ENCODE measurements at regions not wholly inside any gene's neighbourhood (a gene's known extent, or its start where the extent isn't known, plus 50 kb on each side); places are given as distances from the start of the nearest gene placed in this dataset.
"Not testable (repeated sequence)": the region's sequence is repeated elsewhere in the genome, so short reads cannot be mapped to it uniquely, and the experiment has no call there.

- ATAC-seq (no peak), DNase-seq (no peak)
- no peak overlapping the region for H3K4me3 Mint-ChIP-seq
- no peaks in the 10 kb centered on the region for H3K27me3 Mint-ChIP-seq
- no peaks in the 10 kb centered on the region for H3K4me1 Mint-ChIP-seq
- no peak overlapping the region for H3K27ac Mint-ChIP-seq
- peaks cover 5 to 29% of the 10 kb centered on the region in 2 donors for H3K9me3 Mint-ChIP-seq
Observed at GRCh38 chr2:81395746-81396145, 1091.2 kb upstream of the LRRTM1 start.

DNA sequence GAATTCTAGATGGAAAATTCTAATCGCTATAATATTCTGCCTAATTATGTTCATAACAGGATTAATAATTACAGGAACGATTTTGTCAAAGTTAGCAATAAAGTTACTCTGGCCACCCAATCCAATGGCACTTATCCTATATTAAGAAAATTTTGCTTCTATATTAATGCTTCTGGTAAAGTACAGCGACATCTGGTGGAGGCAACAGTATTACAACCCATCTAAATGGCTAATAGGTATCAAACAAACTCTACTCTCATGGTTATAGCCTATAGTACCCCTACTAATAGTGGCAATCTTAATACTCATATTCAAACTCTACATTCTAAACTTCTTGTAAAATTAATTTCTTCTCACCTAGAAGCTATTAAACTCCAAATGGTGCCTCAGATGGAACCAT lies 1084.7 kb upstream of the LRRTM1 start:
- Mint-ChIP-seq H3K27me3 (no peaks in the 10 kb centered on the region), H3K4me3 (no peak overlapping the region), H3K27ac (no peak overlapping the region), H3K9me3 (peaks cover 14 to 49% of the 10 kb centered on the region in 2 donors), H3K4me1 (no peaks in the 10 kb centered on the region)
- ATAC-seq (no peak), DNase-seq (no peak)

DNA sequence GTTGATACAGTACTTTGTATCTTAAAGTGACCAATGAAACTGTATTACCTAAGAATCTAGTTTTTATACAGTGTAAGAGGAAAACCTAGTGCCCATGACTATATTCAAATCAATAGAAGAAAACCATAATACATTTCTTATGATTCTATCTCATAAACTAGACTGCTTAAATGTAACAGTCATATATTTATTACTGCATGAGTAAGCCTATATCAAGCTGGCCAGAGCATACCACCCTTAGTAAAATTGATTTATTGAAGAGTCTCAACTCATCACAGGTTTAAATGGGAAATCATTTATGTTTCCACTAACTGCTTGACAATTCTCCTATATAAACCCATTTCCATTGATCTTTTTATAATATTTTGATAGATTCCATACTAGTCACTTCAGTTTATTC lies 1059.2 kb upstream of the LRRTM1 start:
- no peak for ATAC-seq
- Mint-ChIP-seq H3K4me1 (no peaks in the 10 kb centered on the region), H3K9me3 (peaks cover 25 to 34% of the 10 kb centered on the region in 2 donors), H3K4me3 (no peak overlapping the region), H3K27me3 (no peaks in the 10 kb centered on the region), H3K27ac (no peak overlapping the region)
- no peak for DNase-seq

DNA sequence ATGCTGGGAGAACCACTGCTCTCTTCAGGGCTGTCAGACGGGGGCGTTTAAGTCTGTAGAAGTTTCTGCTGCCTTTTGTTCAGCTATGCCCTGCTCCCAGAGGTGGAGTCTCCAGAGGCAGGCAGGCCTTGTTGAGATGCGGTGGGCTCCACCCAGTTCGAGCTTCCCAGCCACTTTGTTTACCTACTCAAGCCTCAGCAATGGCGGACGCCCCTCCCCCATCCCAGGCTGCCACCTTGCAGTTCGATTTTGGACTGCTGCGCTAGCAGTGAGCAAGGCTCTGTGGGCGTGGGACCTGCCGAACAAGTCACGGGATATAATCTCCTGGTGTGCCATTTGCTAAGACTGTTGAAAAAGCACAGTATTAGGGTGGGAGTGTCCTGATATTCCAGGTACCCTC lies 1057.9 kb upstream of the LRRTM1 start:
- not testable (repeated sequence) for H3K27me3 Mint-ChIP-seq, H3K4me1 Mint-ChIP-seq, H3K27ac Mint-ChIP-seq, ATAC-seq, DNase-seq, H3K4me3 Mint-ChIP-seq
- H3K9me3 Mint-ChIP-seq: peaks cover 16 to 27% of the 10 kb centered on the region in 2 donors

GRCh38 chr2:81355436-81355835 lies 1050.9 kb upstream of the LRRTM1 start:
- DNase-seq: no peak
- Mint-ChIP-seq H3K4me1 (no peaks in the 10 kb centered on the region), H3K27ac (no peak overlapping the region), H3K4me3 (no peak overlapping the region), H3K27me3 (no peaks in the 10 kb centered on the region), H3K9me3 (peaks cover 21 to 26% of the 10 kb centered on the region in 2 donors)
- ATAC-seq: no peak

- no peak for ATAC-seq
- no peaks in the 10 kb centered on the region for H3K27me3 Mint-ChIP-seq
- peaks cover 0 to 13% of the 10 kb centered on the region in 2 donors for H3K9me3 Mint-ChIP-seq
Observed at GRCh38 chr2:81334046-81334445, 1029.5 kb upstream of the LRRTM1 start.

DNA sequence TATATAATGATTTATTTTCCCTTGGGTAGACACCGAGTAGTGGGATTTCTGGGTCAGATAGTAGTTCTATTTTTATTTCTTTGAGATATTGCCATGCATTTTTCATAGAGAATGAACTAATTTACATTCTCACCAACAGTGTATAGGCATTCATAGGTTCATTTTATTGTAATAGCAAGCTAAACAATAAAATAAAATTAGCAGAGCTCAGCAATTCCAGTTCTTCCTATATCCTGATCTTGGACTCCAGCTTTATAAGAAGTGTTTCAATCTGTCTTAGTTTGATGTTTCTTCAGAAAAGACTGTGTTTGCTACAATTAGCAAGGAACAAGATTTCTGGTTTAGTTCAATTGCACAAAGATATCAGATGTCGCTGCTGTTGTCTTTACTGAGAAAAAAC lies 1024.4 kb upstream of the LRRTM1 start:
- no peak for ATAC-seq
- peaks cover 16 to 18% of the 10 kb centered on the region in 2 donors for H3K9me3 Mint-ChIP-seq
- H3K27ac Mint-ChIP-seq: no peak overlapping the region
- no peaks in the 10 kb centered on the region for H3K4me1 Mint-ChIP-seq
- H3K27me3 Mint-ChIP-seq: no peaks in the 10 kb centered on the region
- DNase-seq: no peak
- H3K4me3 Mint-ChIP-seq: no peak overlapping the region

More at GRCh38 chr2:81334046-81334445, 1029.5 kb upstream of the LRRTM1 start:
- no peak overlapping the region for H3K4me3 Mint-ChIP-seq
- no peak for DNase-seq
- H3K27ac Mint-ChIP-seq: no peak overlapping the region
- no peaks in the 10 kb centered on the region for H3K4me1 Mint-ChIP-seq

GRCh38 chr2:81327911-81328310 lies 1023.4 kb upstream of the LRRTM1 start:
- no peaks in the 10 kb centered on the region for H3K27me3 Mint-ChIP-seq
- no peak for ATAC-seq
- no peak for DNase-seq
- H3K4me3 Mint-ChIP-seq: no peak overlapping the region
- no peak overlapping the region for H3K27ac Mint-ChIP-seq
- H3K4me1 Mint-ChIP-seq: no peaks in the 10 kb centered on the region
- H3K9me3 Mint-ChIP-seq: peaks cover 21 to 29% of the 10 kb centered on the region in 2 donors

GRCh38 chr2:81324046-81324445 lies 1019.5 kb upstream of the LRRTM1 start:
- H3K4me1 Mint-ChIP-seq: no peaks in the 10 kb centered on the region
- no peak overlapping the region for H3K4me3 Mint-ChIP-seq
- no peak overlapping the region for H3K27ac Mint-ChIP-seq
- no peaks in the 10 kb centered on the region for H3K27me3 Mint-ChIP-seq
- ATAC-seq: no peak
- no peak for DNase-seq
- peaks cover 14 to 38% of the 10 kb centered on the region in 2 donors for H3K9me3 Mint-ChIP-seq

DNA sequence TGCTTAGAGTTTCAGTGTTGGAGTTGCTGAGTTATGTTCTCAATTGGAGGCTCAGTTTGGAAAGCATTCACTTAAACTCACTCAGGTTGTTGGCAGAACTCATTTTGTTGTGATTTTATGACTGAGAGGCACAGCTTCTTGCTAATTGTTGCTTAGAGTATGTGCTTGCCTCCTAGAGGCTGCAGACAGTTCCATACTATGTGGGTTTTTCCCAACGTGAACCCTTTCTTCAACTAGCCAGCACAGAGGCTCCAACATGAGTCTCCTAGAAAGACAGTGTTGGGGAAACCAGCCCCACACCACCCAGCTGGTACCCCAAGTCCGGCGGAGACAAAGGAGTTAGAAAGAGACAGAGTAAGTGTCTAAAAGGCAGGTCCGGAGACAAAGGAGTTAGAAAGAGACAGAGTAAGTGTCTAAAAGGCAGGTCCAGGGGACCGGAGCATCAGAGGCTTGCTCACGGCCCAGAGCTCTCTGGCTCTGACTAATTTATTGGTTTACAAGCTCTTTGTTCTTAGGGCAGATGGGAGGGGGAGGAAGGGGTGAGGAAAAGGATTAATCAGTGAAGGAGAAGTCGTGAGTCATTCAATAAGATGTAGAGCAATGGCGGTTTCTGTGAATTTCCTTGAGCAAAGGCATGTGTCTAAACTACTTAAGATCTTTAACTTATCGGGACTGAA lies 999.7 kb upstream of the LRRTM1 start:
- Mint-ChIP-seq H3K27ac (no peak overlapping the region), H3K4me1 (no peaks in the 10 kb centered on the region), H3K4me3 (no peak overlapping the region), H3K27me3 (no peaks in the 10 kb centered on the region), H3K9me3 (peaks cover 11 to 24% of the 10 kb centered on the region in 2 donors)
- DNase-seq: no peak
- ATAC-seq: no peak

DNA sequence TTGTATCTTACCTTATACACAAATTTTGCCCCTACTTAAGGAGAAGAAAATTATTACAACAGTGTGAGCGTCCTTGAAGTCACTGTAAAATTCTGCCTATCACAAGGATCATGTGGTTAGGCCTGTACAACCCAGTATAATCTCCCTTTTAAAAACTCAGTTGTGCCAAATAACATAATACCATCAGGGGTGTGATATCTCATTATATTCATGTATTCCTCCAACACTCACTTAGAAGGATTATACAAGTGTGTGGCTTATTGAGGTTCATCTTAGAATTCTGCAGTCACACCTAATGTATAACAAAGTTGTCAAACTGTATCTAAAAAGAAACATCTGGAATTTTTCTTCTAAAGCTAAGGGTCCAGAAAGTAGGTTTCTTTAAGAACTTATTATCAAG lies 998.8 kb upstream of the LRRTM1 start:
- ATAC-seq (no peak), DNase-seq (no peak)
- Mint-ChIP-seq H3K4me3 (no peak overlapping the region), H3K27me3 (no peaks in the 10 kb centered on the region), H3K27ac (no peak overlapping the region), H3K4me1 (no peaks in the 10 kb centered on the region), H3K9me3 (peaks cover 11 to 24% of the 10 kb centered on the region in 2 donors)

DNA sequence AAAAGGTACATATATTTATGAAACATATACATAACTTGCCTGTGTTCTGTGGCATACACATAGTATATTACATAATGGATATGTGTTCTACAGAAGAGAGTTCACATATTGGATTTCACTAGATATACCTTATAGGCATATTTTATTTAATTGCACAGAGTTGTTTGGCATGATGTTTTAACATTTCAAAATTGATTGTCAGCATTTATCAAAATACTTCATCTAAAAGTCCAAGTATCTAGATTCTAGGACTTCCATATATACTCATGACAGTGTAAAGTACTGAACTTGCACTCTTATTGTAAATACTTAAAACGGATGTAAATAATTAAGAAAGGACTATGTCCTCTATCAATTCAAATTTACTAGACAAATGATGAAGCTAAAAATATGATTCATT lies 995.3 kb upstream of the LRRTM1 start:
- ATAC-seq (no peak), DNase-seq (no peak)
- Mint-ChIP-seq H3K27me3 (no peaks in the 10 kb centered on the region), H3K4me3 (no peak overlapping the region), H3K27ac (no peak overlapping the region), H3K4me1 (no peaks in the 10 kb centered on the region), H3K9me3 (peaks cover 5 to 15% of the 10 kb centered on the region in 2 donors)

DNA sequence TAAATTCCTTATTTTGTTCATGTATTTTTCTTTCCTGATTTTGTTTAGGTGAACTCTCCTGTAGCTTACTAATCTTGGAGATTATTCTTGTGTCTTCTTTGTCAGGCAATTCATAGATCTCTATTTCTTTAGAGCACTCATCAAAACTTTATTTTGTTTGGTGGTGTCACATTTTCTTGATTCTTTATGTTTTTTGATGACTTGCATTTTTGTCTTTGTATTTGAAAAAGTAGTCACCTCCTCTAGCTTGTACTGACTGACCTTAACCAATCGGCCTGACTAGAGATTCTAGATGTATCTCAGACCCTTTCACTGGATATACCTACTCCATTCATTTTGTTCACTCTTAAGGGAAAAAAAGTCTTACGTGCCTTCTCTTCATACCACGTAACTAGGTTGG lies 986.3 kb upstream of the LRRTM1 start:
- Mint-ChIP-seq H3K27ac (no peak overlapping the region), H3K4me1 (no peaks in the 10 kb centered on the region), H3K27me3 (no peaks in the 10 kb centered on the region), H3K4me3 (no peak overlapping the region), H3K9me3 (peaks cover 15 to 29% of the 10 kb centered on the region in 2 donors)
- DNase-seq (no peak), ATAC-seq (no peak)

DNA sequence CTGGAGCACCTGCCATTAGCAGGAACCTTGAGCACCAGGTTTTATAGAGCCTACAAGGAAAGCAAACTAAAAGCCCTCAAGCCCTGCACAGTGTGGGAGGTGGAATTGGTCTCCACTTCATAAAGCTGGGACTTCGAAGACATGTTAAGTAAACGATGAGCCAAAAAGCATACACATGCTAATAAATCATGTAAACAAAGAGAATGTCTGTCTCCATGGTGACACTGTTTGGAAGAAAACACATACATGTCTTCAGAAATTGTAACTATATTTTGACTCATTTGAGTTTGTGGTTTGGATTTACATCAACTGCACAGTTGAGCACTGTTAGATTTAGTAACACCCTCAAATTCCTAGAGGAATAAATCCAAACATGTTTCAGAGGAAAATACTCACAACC lies 978.5 kb upstream of the LRRTM1 start:
- H3K27ac Mint-ChIP-seq: no peak overlapping the region
- no peaks in the 10 kb centered on the region for H3K27me3 Mint-ChIP-seq
- ATAC-seq: no peak
- H3K9me3 Mint-ChIP-seq: peaks cover 4 to 13% of the 10 kb centered on the region in 2 donors
- no peak for DNase-seq
- no peak overlapping the region for H3K4me3 Mint-ChIP-seq
- H3K4me1 Mint-ChIP-seq: no peaks in the 10 kb centered on the region

DNA sequence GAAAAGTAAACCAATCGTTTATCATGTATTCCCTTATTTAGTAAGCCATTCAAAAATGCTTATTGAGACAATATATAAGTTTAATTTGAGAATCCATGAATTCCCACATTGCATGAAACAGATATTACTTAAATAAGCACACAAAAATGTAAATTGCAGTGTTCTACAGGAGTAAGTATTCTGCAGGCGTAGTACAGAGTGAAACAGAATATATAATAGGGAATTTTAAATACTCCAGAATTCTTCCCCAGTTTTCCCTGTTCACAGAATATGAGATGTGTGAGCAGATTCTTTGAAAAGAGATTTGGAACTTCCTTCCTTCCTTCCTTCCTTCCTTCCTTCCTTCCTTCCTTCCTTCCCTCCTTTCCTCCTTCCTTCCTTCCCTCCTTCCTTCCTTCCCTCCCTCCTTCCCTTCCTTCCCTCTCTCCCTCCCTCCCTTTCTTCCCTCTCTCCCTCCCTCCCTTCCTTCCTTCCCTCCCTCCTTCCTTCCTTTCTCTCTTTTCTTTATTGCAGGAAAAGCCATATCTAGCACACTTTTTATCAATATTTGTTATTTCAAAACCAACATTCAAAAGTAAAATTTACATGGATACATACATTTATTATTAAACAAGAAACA lies 977.7 kb upstream of the LRRTM1 start:
- H3K4me3 Mint-ChIP-seq: no peak overlapping the region
- H3K27ac Mint-ChIP-seq: no peak overlapping the region
- peaks cover 4 to 8% of the 10 kb centered on the region in 2 donors for H3K9me3 Mint-ChIP-seq
- DNase-seq (no peak), ATAC-seq (no peak)
- no peaks in the 10 kb centered on the region for H3K27me3 Mint-ChIP-seq
- H3K4me1 Mint-ChIP-seq: no peaks in the 10 kb centered on the region

- DNase-seq: no peak
- Mint-ChIP-seq H3K9me3 (peaks cover 0 to 11% of the 10 kb centered on the region in 2 donors), H3K27ac (no peak overlapping the region), H3K27me3 (no peaks in the 10 kb centered on the region), H3K4me3 (no peak overlapping the region), H3K4me1 (no peaks in the 10 kb centered on the region)
- ATAC-seq: no peak
Observed at GRCh38 chr2:81276595-81276994, 972.0 kb upstream of the LRRTM1 start.

DNA sequence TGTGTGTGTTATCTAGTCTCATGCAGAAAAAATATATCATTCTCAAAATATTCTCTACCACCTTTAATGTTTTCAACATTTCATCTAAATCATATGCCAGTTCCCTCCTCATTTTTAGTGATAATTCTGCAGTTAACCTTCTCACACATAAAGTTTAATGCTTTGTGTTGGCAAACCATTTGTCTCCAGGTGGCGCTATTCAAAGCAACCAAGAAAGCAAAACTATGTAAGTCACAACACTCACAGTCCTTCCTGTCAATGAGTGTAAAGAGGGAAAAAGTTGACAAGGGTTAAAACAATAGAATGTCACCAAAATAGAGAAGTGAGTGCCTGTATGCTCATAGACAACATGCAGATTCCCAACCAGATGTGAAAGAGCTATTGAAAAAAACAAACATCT lies 961.6 kb upstream of the LRRTM1 start:
- Mint-ChIP-seq H3K4me3 (no peak overlapping the region), H3K9me3 (peaks cover 20 to 35% of the 10 kb centered on the region in 2 donors), H3K27ac (no peak overlapping the region), H3K4me1 (no peaks in the 10 kb centered on the region), H3K27me3 (no peaks in the 10 kb centered on the region)
- no peak for ATAC-seq
- no peak for DNase-seq

Measured in stimulated activated naive CD8-positive, alpha-beta T cell treated with anti-CD3 and anti-CD28 coated beads, Interleukin-15, amount 100 ng/mL, for 72 hours (primary cell).